ENCODE measurements at regions not wholly inside any gene's neighbourhood (a gene's known extent, or its start where the extent isn't known, plus 50 kb on each side); places are given as distances from the start of the nearest gene placed in this dataset.

- no peak for TF ChIP-seq IRF1 (CRISPR knock-in tag; IDR thresholded peaks at IDR 0.05; ENCODE audit: borderline replicate concordance)
- no peak for TF ChIP-seq ZNF639 (CRISPR knock-in tag; conservative IDR thresholded peaks at IDR 0.05 in 1 of 2, IDR thresholded peaks at IDR 0.05 in 1 of 2)
- TF ChIP-seq, protein P1, sequence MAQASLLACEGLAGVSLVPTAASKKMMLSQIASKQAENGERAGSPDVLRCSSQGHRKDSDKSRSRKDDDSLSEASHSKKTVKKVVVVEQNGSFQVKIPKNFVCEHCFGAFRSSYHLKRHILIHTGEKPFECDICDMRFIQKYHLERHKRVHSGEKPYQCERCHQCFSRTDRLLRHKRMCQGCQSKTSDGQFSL (CRISPR knock-in tag; IDR thresholded peaks at IDR 0.05), result no peak
- TF ChIP-seq, protein P1 (tag; IDR thresholded peaks at IDR 0.05), result no peak
- TF ChIP-seq HNRNPLL (IDR thresholded peaks at IDR 0.05; ENCODE audit: low read depth, low read length, poor library complexity, severe bottlenecking), result no peak
- no peak for TF ChIP-seq U2AF2 (optimal IDR thresholded peaks at IDR 0.05; ENCODE audit: low read depth, low read length)
- TF ChIP-seq MTA1 (IDR thresholded peaks at IDR 0.05; ENCODE audit: borderline replicate concordance), result no peak
Observed at GRCh38 chr2:221215487-221215886, 356.6 kb downstream of the EPHA4 start (continued).

- in situ Hi-C loops (cut with MboI) (no loop called here), intact Hi-C loops (cut with micrococcal nuclease) (no loop called here)
- Histone ChIP-seq H3K4me1 (replicated peaks in 1 of 2; ENCODE audit: control insufficient read depth in 2 of 2, insufficient read depth in 2 of 2, low read length in 2 of 2) (no peaks in the 10 kb centered on the region), H3K9me3 (replicated peaks; ENCODE audit: control insufficient read depth, insufficient read depth, low read depth, low read length) (no peaks in the 10 kb centered on the region), H2AFZ (ENCODE audit: low read depth, low read length) (no peak overlapping the region), H3K27ac (ENCODE audit: extremely low read depth, low read depth, low read length) (no peak overlapping the region), H3K79me2 (ENCODE audit: control insufficient read depth, insufficient read depth, low read length) (no peaks in the 10 kb centered on the region), H3K4me2 (ENCODE audit: insufficient read depth, low read length) (no peak overlapping the region), H3K36me3 (ENCODE audit: control insufficient read depth, insufficient read depth, low read length) (no peaks in the 10 kb centered on the region), H3K4me3 (no peak overlapping the region), H3K9me1 (ENCODE audit: control insufficient read depth, insufficient read depth, low read length) (no peaks in the 10 kb centered on the region), H3K27me3 (ENCODE audit: control insufficient read depth in 2 of 2, insufficient read depth in 2 of 2, low read length in 2 of 2) (no peaks in the 10 kb centered on the region), H4K20me1 (replicated peaks; ENCODE audit: control insufficient read depth, insufficient read depth, low read length) (no peaks in the 10 kb centered on the region), H3K9ac (ENCODE audit: insufficient read depth in 1 of 2, low read depth in 2 of 2, low read length in 2 of 2) (no peak overlapping the region)
- BruUV-seq (replicated peaks), result no TSS peak
- TF ChIP-seq ZNF583 (CRISPR knock-in tag; IDR thresholded peaks at IDR 0.05), result no peak
- no peak for TF ChIP-seq ZNF175 (CRISPR knock-in tag; IDR thresholded peaks at IDR 0.05; ENCODE audit: low read depth)
- no peak for TF ChIP-seq ZNF76 (CRISPR knock-in tag; IDR thresholded peaks at IDR 0.05; ENCODE audit: borderline replicate concordance)
- TF ChIP-seq ZNF217 (CRISPR knock-in tag; IDR thresholded peaks at IDR 0.05), result no peak
- TF ChIP-seq, protein P2, sequence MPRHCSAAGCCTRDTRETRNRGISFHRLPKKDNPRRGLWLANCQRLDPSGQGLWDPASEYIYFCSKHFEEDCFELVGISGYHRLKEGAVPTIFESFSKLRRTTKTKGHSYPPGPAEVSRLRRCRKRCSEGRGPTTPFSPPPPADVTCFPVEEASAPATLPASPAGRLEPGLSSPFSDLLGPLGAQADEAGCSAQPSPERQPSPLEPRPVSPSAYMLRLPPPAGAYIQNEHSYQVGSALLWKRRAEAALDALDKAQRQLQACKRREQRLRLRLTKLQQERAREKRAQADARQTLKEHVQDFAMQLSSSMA (CRISPR knock-in tag; IDR thresholded peaks at IDR 0.05), result no peak
- no peak for TF ChIP-seq PTTG1 (tag; IDR thresholded peaks at IDR 0.05; ENCODE audit: low read depth)
- no peak for TF ChIP-seq FOXM1 (IDR thresholded peaks at IDR 0.05; ENCODE audit: low read depth)
- no peak for TF ChIP-seq FOXM1 (CRISPR knock-in tag; IDR thresholded peaks at IDR 0.05; ENCODE audit: low read depth)
- TF ChIP-seq ZNF274 (IDR thresholded peaks at IDR 0.05; ENCODE audit: borderline replicate concordance, low read depth, low read length), result no peak
- no peak for TF ChIP-seq STAT5A (IDR thresholded peaks at IDR 0.05; ENCODE audit: borderline replicate concordance, low read length)
- FAIRE-seq (no peak), DNase-seq (ENCODE audit: extremely low read depth in 1 of 4, low spot score in 3 of 4) (no peak), ATAC-seq (no peak)
- 0% methylated on average over 3 of the region's 3 CpGs for WGBS (ENCODE audit: insufficient coverage, low coverage, missing lambda C conversion rate)
- POLR2A ChIA-PET, result no interaction called here
- CTCF ChIA-PET (ENCODE audit: low intra/inter-chr PET ratio), result no interaction called here
Observed at GRCh38 chr2:221216636-221217035, 355.5 kb downstream of the EPHA4 start.

Data from K562 (cell line).